ENCODE measurements at regions not wholly inside any gene's neighbourhood (a gene's known extent, or its start where the extent isn't known, plus 50 kb on each side); places are given as distances from the start of the nearest gene placed in this dataset.

GRCh38 chr7:115585015-115585718 is 445.4 kb downstream of the TFEC start:
- Histone ChIP-seq H3K4me1 (replicated peaks in 1 of 2; ENCODE audit: control insufficient read depth in 2 of 2, insufficient read depth in 2 of 2, low read length in 2 of 2) (no peaks in the 10 kb centered on the region), H3K4me2 (ENCODE audit: insufficient read depth, low read length) (no peak overlapping the region), H3K9ac (ENCODE audit: insufficient read depth in 1 of 2, low read depth in 2 of 2, low read length in 2 of 2) (no peak overlapping the region), H4K20me1 (replicated peaks; ENCODE audit: control insufficient read depth, insufficient read depth, low read length) (no peaks in the 10 kb centered on the region), H2AFZ (ENCODE audit: low read depth, low read length) (no peak overlapping the region), H3K27ac (ENCODE audit: extremely low read depth, low read depth, low read length) (no peak overlapping the region), H3K79me2 (ENCODE audit: control insufficient read depth, insufficient read depth, low read length) (no peaks in the 10 kb centered on the region), H3K27me3 (ENCODE audit: control insufficient read depth in 2 of 2, insufficient read depth in 2 of 2, low read length in 2 of 2) (no peaks in the 10 kb centered on the region), H3K36me3 (ENCODE audit: control insufficient read depth, insufficient read depth, low read length) (no peaks in the 10 kb centered on the region), H3K4me3 (no peak overlapping the region), H3K9me1 (ENCODE audit: control insufficient read depth, insufficient read depth, low read length) (no peaks in the 10 kb centered on the region), H3K9me3 (replicated peaks; ENCODE audit: control insufficient read depth, insufficient read depth, low read depth, low read length) (peaks cover 4% of the 10 kb centered on the region)
- intact Hi-C loops (cut with micrococcal nuclease) (no loop called here), in situ Hi-C loops (cut with MboI) (no loop called here)
- ChIA-PET POLR2A (no interaction called here), CTCF (ENCODE audit: low intra/inter-chr PET ratio) (no interaction called here)
- FAIRE-seq (no peak), DNase-seq (ENCODE audit: extremely low read depth in 1 of 4, low spot score in 3 of 4) (no peak), ATAC-seq (no peak)
- TF ChIP-seq HMGN3 (IDR thresholded peaks at IDR 0.05; ENCODE audit: borderline replicate concordance, extremely low read depth, insufficient read length, low read depth, low read length) (no peak), SIX5 (IDR thresholded peaks at IDR 0.05; ENCODE audit: borderline replicate concordance in 1 of 2, insufficient read depth in 1 of 2, low read depth in 1 of 2, low read length in 2 of 2) (no peak), STAT5B (CRISPR knock-in tag; IDR thresholded peaks at IDR 0.05) (no peak), SIN3B (IDR thresholded peaks at IDR 0.05; ENCODE audit: low read depth) (no peak), ZNF184 (CRISPR knock-in tag; IDR thresholded peaks at IDR 0.05) (no peak), HDAC6 (IDR thresholded peaks at IDR 0.05; ENCODE audit: low read depth, low read length) (no peak)
- WGBS (ENCODE audit: insufficient coverage, low coverage, missing lambda C conversion rate): 0% methylated on average over 5 of the region's 5 CpGs
- BruUV-seq (replicated peaks): no TSS peak

- DNase-seq (ENCODE audit: extremely low read depth in 1 of 4, low spot score in 3 of 4) (no peak), ATAC-seq (no peak), FAIRE-seq (no peak)
- peaks cover 4% of the 10 kb centered on the region for H3K9me3 ChIP-seq (replicated peaks; ENCODE audit: control insufficient read depth, insufficient read depth, low read depth, low read length)
- H3K27ac ChIP-seq (ENCODE audit: extremely low read depth, low read depth, low read length): no peak overlapping the region
- no peaks in the 10 kb centered on the region for H3K36me3 ChIP-seq (ENCODE audit: control insufficient read depth, insufficient read depth, low read length)
- no peak overlapping the region for H3K9ac ChIP-seq (ENCODE audit: insufficient read depth in 1 of 2, low read depth in 2 of 2, low read length in 2 of 2)
- no peak overlapping the region for H3K4me2 ChIP-seq (ENCODE audit: insufficient read depth, low read length)
- intact Hi-C loops (cut with micrococcal nuclease) (no loop called here), in situ Hi-C loops (cut with MboI) (no loop called here)
- no peaks in the 10 kb centered on the region for H4K20me1 ChIP-seq (replicated peaks; ENCODE audit: control insufficient read depth, insufficient read depth, low read length)
- WGBS (ENCODE audit: insufficient coverage, low coverage, missing lambda C conversion rate): 0% methylated on average over 1 of the region's 1 CpG
- POLR2A ChIA-PET: no interaction called here
- CTCF ChIA-PET (ENCODE audit: low intra/inter-chr PET ratio): no interaction called here
- H3K9me1 ChIP-seq (ENCODE audit: control insufficient read depth, insufficient read depth, low read length): no peaks in the 10 kb centered on the region
- no peaks in the 10 kb centered on the region for H3K79me2 ChIP-seq (ENCODE audit: control insufficient read depth, insufficient read depth, low read length)
- no peaks in the 10 kb centered on the region for H3K27me3 ChIP-seq (ENCODE audit: control insufficient read depth in 2 of 2, insufficient read depth in 2 of 2, low read length in 2 of 2)
- no peaks in the 10 kb centered on the region for H3K4me1 ChIP-seq (replicated peaks in 1 of 2; ENCODE audit: control insufficient read depth in 2 of 2, insufficient read depth in 2 of 2, low read length in 2 of 2)
- no peak overlapping the region for H2AFZ ChIP-seq (ENCODE audit: low read depth, low read length)
- BruUV-seq (replicated peaks): no TSS peak
- H3K4me3 ChIP-seq: no peak overlapping the region
- TF ChIP-seq E2F3 (CRISPR knock-in tag; IDR thresholded peaks at IDR 0.05) (no peak), BRF1 (IDR thresholded peaks at IDR 0.05; ENCODE audit: borderline replicate concordance, extremely low read depth, insufficient read length) (no peak), SP1 (CRISPR knock-in tag; IDR thresholded peaks at IDR 0.05) (no peak), TEAD2 (tag; IDR thresholded peaks at IDR 0.05) (no peak), NCOR1 (IDR thresholded peaks at IDR 0.05) (no peak)
- TF ChIP-seq, protein P1, sequence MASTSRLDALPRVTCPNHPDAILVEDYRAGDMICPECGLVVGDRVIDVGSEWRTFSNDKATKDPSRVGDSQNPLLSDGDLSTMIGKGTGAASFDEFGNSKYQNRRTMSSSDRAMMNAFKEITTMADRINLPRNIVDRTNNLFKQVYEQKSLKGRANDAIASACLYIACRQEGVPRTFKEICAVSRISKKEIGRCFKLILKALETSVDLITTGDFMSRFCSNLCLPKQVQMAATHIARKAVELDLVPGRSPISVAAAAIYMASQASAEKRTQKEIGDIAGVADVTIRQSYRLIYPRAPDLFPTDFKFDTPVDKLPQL (IDR thresholded peaks at IDR 0.05; ENCODE audit: extremely low read depth, insufficient read length): no peak
- TF ChIP-seq, protein P2, sequence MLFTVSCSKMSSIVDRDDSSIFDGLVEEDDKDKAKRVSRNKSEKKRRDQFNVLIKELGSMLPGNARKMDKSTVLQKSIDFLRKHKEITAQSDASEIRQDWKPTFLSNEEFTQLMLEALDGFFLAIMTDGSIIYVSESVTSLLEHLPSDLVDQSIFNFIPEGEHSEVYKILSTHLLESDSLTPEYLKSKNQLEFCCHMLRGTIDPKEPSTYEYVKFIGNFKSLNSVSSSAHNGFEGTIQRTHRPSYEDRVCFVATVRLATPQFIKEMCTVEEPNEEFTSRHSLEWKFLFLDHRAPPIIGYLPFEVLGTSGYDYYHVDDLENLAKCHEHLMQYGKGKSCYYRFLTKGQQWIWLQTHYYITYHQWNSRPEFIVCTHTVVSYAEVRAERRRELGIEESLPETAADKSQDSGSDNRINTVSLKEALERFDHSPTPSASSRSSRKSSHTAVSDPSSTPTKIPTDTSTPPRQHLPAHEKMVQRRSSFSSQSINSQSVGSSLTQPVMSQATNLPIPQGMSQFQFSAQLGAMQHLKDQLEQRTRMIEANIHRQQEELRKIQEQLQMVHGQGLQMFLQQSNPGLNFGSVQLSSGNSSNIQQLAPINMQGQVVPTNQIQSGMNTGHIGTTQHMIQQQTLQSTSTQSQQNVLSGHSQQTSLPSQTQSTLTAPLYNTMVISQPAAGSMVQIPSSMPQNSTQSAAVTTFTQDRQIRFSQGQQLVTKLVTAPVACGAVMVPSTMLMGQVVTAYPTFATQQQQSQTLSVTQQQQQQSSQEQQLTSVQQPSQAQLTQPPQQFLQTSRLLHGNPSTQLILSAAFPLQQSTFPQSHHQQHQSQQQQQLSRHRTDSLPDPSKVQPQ (CRISPR knock-in tag; IDR thresholded peaks at IDR 0.05; ENCODE audit: borderline replicate concordance): no peak
Measured at GRCh38 chr7:115582956-115583355, 447.6 kb downstream of the TFEC start.
